K562 (cell line): ENCODE measurements at regions not wholly inside any gene's neighbourhood (a gene's known extent, or its start where the extent isn't known, plus 50 kb on each side); places are given as distances from the start of the nearest gene placed in this dataset.

Experiments used
- ATAC-seq: fragments of 200-7000 bp; cut with Tn5 transposase; 3 replicates; pipeline ENCODE4 v1.9.1; 2020; ENCODE audit warnings: moderate library complexity
- BruUV-seq: library from RNA; stranded (reverse); fragments of 400-500 nt; replicated peaks from 2 replicates; lab custom pipeline; 2021; lab: Mats Ljungman, UMichigan
- CTCF ChIA-PET: fragments of 300-600 bp; formaldehyde crosslinking; extraction: SDS; loops from one replicate; lab custom pipeline; 2021; ENCODE audit warnings: low intra/inter-chr PET ratio; lab: Yijun Ruan, JAX
- POLR2A ChIA-PET: fragments of 300-600, 350-650 bp; sonication (Branson Sonifier 250); formaldehyde crosslinking; extraction: SDS; loops from one replicate; lab custom pipeline; 2021; ENCODE audit warnings: antibody characterized with exemption, inconsistent platforms; lab: Yijun Ruan, JAX
- DNase-seq, 4 experiments: peaks; one replicate each; pipeline versions ENCODE4 v3.0.0 to v3.0.0-alpha.2; 2011 to 2018; ENCODE audit warnings: low spot score in 3 of 4, mixed read lengths in 3 of 4; ENCODE audit errors: extremely low read depth in 1 of 4
- FAIRE-seq: peaks from 2 replicates; lab custom pipeline; 2011; peaks lifted over from hg19 to GRCh38; lab: Jason Lieb, UNC
- H2AFZ ChIP-seq: 2 replicates; pipeline ENCODE4 v1.6.0; 2011; ENCODE audit warnings: low read depth, low read length, control low read depth, inconsistent platforms
- H3K27ac ChIP-seq: fragments of 200-600 bp; 3 replicates; pipeline ENCODE4 v1.8.0; 2011; ENCODE audit warnings: low read depth, mild to moderate bottlenecking, control low read depth, inconsistent platforms, low read length, moderate library complexity, mixed read lengths; ENCODE audit errors: extremely low read depth
- H3K27me3 ChIP-seq, 2 experiments: fragments of 300-600 bp in 1 of 2; 2 replicates in 1 of 2; 3 replicates in 1 of 2; pipeline versions ENCODE4 v1.6.0 to v1.8.0; 2011; ENCODE audit warnings: inconsistent platforms in 2 of 2, low read length in 2 of 2, mild to moderate bottlenecking in 1 of 2, mixed read lengths in 1 of 2, moderate library complexity in 1 of 2; ENCODE audit not compliant: control insufficient read depth in 2 of 2, insufficient read depth in 2 of 2
- H3K36me3 ChIP-seq: fragments of 300-600 bp; 3 replicates; pipeline ENCODE4 v1.8.0; 2011; ENCODE audit warnings: mild to moderate bottlenecking, low read length, inconsistent platforms; ENCODE audit not compliant: control insufficient read depth, insufficient read depth
- H3K4me1 ChIP-seq, 2 experiments: fragments of 200-600 bp in 1 of 2; replicated peaks in 1 of 2; 2 replicates in 1 of 2; 3 replicates in 1 of 2; pipeline versions ENCODE4 v1.5.1 to v1.8.0; 2011; ENCODE audit warnings: inconsistent platforms in 2 of 2, low read length in 2 of 2, mild to moderate bottlenecking in 1 of 2, mixed read lengths in 1 of 2, moderate library complexity in 1 of 2; ENCODE audit not compliant: control insufficient read depth in 2 of 2, insufficient read depth in 2 of 2
- H3K4me2 ChIP-seq: 2 replicates; pipeline ENCODE4 v1.6.1; 2011; ENCODE audit warnings: low read length, control low read depth, inconsistent platforms, mixed read lengths; ENCODE audit not compliant: insufficient read depth
- H3K4me3 ChIP-seq: fragments of 200-600 bp; sonication (generic), shearing (Covaris generic); 2 replicates; pipeline ENCODE4 v1.5.1; 2016; ENCODE audit warnings: control low read depth, inconsistent platforms
- H3K79me2 ChIP-seq: fragments of 200-600 bp; 3 replicates; pipeline ENCODE4 v1.8.0; 2011; ENCODE audit warnings: low read length, inconsistent platforms; ENCODE audit not compliant: control insufficient read depth, insufficient read depth
- H3K9ac ChIP-seq, 2 experiments: 2 replicates each; pipeline versions ENCODE4 v1.6.0 to v1.6.1; 2011; ENCODE audit warnings: low read depth in 2 of 2, low read length in 2 of 2, control low read depth in 1 of 2, inconsistent platforms in 1 of 2, mild to moderate bottlenecking in 1 of 2, mixed read lengths in 1 of 2; ENCODE audit not compliant: insufficient read depth in 1 of 2
- H3K9me1 ChIP-seq: one replicate; pipeline ENCODE4 v1.6.0; 2011; ENCODE audit warnings: inconsistent platforms, mild to moderate bottlenecking, low read length, moderate library complexity; ENCODE audit not compliant: control insufficient read depth, insufficient read depth
- H3K9me3 ChIP-seq: replicated peaks from 2 replicates; pipeline ENCODE4 v1.5.1; 2011; ENCODE audit warnings: low read depth, low read length, inconsistent platforms; ENCODE audit not compliant: control insufficient read depth, insufficient read depth
- H4K20me1 ChIP-seq: replicated peaks from 2 replicates; pipeline ENCODE4 v1.6.1; 2011; ENCODE audit warnings: low read length, inconsistent platforms, mixed read lengths; ENCODE audit not compliant: control insufficient read depth, insufficient read depth
- HNRNPLL ChIP-seq: fragments of 200-400 bp; formaldehyde crosslinking; IDR thresholded peaks from 2 replicates; pipeline ENCODE4 v1.6.1; 2017; ENCODE audit warnings: low read length, low read depth, mild to moderate bottlenecking; ENCODE audit not compliant: poor library complexity, severe bottlenecking
- HOXB6 ChIP-seq: fragments of 250-450 bp; sonication (Bioruptor Pico); IDR thresholded peaks from 2 replicates; pipeline ENCODE4 v1.5.1; 2022; ENCODE audit warnings: mild to moderate bottlenecking, borderline replicate concordance
- NCOA2 ChIP-seq, 2 experiments: fragments of 450-650 bp; IDR thresholded peaks; 2 replicates each; pipeline ENCODE4 v1.6.1; 2018; ENCODE audit warnings: mild to moderate bottlenecking in 2 of 2, moderate library complexity in 1 of 2; ENCODE audit not compliant: partially characterized antibody in 2 of 2
- POLR3G ChIP-seq: IDR thresholded peaks from 2 replicates; pipeline ENCODE4 v1.6.1; 2011; ENCODE audit not compliant: insufficient read length, insufficient replicate concordance; ENCODE audit errors: extremely low read depth
- RB1 ChIP-seq: fragments of 450-650 bp; IDR thresholded peaks from 2 replicates; pipeline ENCODE4 v1.6.1; 2017; ENCODE audit warnings: low read depth, mild to moderate bottlenecking
- SNIP1 ChIP-seq: fragments of 450-650 bp; IDR thresholded peaks from 2 replicates; pipeline ENCODE4 v1.7.1; 2017; ENCODE audit warnings: low read depth, mild to moderate bottlenecking
- THAP12 ChIP-seq: fragments of 250-450 bp; sonication (Bioruptor Pico); IDR thresholded peaks from 2 replicates; pipeline ENCODE4 v1.9.0; 2021; ENCODE audit warnings: mild to moderate bottlenecking, inconsistent platforms
- ZFP1 ChIP-seq: fragments of 450-650 bp; formaldehyde crosslinking; IDR thresholded peaks from 2 replicates; pipeline ENCODE4 v1.4.0; 2020; ENCODE audit warnings: mild to moderate bottlenecking, mixed read lengths
- ZNF668 ChIP-seq: fragments of 250-450 bp; sonication (Bioruptor Pico); IDR thresholded peaks from 2 replicates; pipeline ENCODE4 v1.8.0; 2022; ENCODE audit warnings: mild to moderate bottlenecking, inconsistent platforms
- ZNF740 ChIP-seq, 3 experiments: fragments of 200-800 bp in 1 of 3; sonication (Bioruptor generic) in 1 of 3; sonication (generic) in 1 of 3; formaldehyde crosslinking in 1 of 3; IDR thresholded peaks; 2 replicates each; pipeline versions ENCODE4 v1.6.1 to v1.8.0; 2016 to 2022; ENCODE audit warnings: mild to moderate bottlenecking in 2 of 3, missing compliant biosample characterization in 2 of 3, missing genetic modification characterization in 2 of 3, missing genetic modification reagents in 1 of 3
- WGBS: fragments of 100-300 bp; shearing (Covaris generic); methylation state at CpG from one replicate; pipeline ENCODE4 v1.1.6; 2016; ENCODE audit warnings: low coverage, mixed read lengths; ENCODE audit not compliant: insufficient coverage; ENCODE audit errors: missing lambda C conversion rate; 5-methylcytosine and 5-hydroxymethylcytosine counted together
- in situ Hi-C: fragments of 300-500 bp; cut with MboI; formaldehyde crosslinking; loops from 4 replicates; pipeline ENCODE4 v1.15.0; 2018; ENCODE audit warnings: inconsistent platforms, mixed read lengths
- intact Hi-C: fragments of 100-400 bp; cut with micrococcal nuclease; formaldehyde crosslinking; loops from 2 replicates; pipeline ENCODE4 v1.14.2; 2022

GRCh38 chr13:104014803-104015645 lies 948.8 kb upstream of the SLC10A2 start:
- H3K4me1 ChIP-seq = no peaks in the 10 kb centered on the region
- CTCF ChIA-PET = no interaction called here
- no peak overlapping the region for H3K4me2 ChIP-seq
- ATAC-seq (no peak), DNase-seq (no peak), FAIRE-seq (no peak)
- WGBS = 0% methylated on average over 8 of the region's 12 CpGs
- BruUV-seq = no TSS peak
- H4K20me1 ChIP-seq = no peaks in the 10 kb centered on the region
- no peaks in the 10 kb centered on the region for H3K79me2 ChIP-seq
- no peak overlapping the region for H3K4me3 ChIP-seq
- no peaks in the 10 kb centered on the region for H3K9me1 ChIP-seq
- no peaks in the 10 kb centered on the region for H3K27me3 ChIP-seq
- H3K9me3 ChIP-seq = no peaks in the 10 kb centered on the region
- in situ Hi-C loops (no loop called here), intact Hi-C loops (no loop called here)
- no peak overlapping the region for H3K27ac ChIP-seq
- TF ChIP-seq HOXB6 = no peak
- no peak for TF ChIP-seq ZNF668 (CRISPR knock-in tag)
- no peak for TF ChIP-seq SNIP1
- TF ChIP-seq RB1 = no peak
- TF ChIP-seq HNRNPLL = no peak
- TF ChIP-seq POLR3G = no peak
- no peak for TF ChIP-seq ZNF740 (CRISPR knock-in tag; IDR thresholded peaks at IDR 0.05)
- TF ChIP-seq ZNF740 (tag; IDR thresholded peaks at IDR 0.05) = no peak
- TF ChIP-seq THAP12 = no peak
- TF ChIP-seq ZFP1 (CRISPR knock-in tag) = no peak
- no peak for TF ChIP-seq NCOA2 (IDR thresholded peaks at IDR 0.05; ENCODE audit: partially characterized antibody in 2 of 2)
- H3K9ac ChIP-seq = no peak overlapping the region
- no peaks in the 10 kb centered on the region for H3K36me3 ChIP-seq
- H2AFZ ChIP-seq = no peak overlapping the region
- POLR2A ChIA-PET = no interaction called here
